ENCODE measurements at regions not wholly inside any gene's neighbourhood (a gene's known extent, or its start where the extent isn't known, plus 50 kb on each side); places are given as distances from the start of the nearest gene placed in this dataset.

- no peak overlapping the region for H3K4me3 ChIP-seq (ENCODE audit: low read depth, poor library complexity, severe bottlenecking)
- peak in 1 of 2 donors; percentile 15 for DNase-seq (ENCODE audit: low spot score in 2 of 2)
- TF ChIP-seq POLR2A (IDR thresholded peaks at IDR 0.05): no peak
- TF ChIP-seq CTCF (IDR thresholded peaks at IDR 0.05): no peak
- intact Hi-C loops (cut with DNase I; ENCODE audit: low total_unique reads): no loop called here
- 69% methylated on average over 8 of the region's 8 CpGs for WGBS, 2 donors
Measured at GRCh38 chr1:234836776-234837357, 226.9 kb upstream of the IRF2BP2 start.

GRCh38 chr1:234836045-234836681 lies 226.2 kb upstream of the IRF2BP2 start:
- WGBS, 2 donors: 64 to 80% methylated on average over 7 of the region's 7 CpGs
- intact Hi-C loops (cut with DNase I; ENCODE audit: low total_unique reads): no loop called here
- no peak for TF ChIP-seq POLR2A (IDR thresholded peaks at IDR 0.05)
- no peak for TF ChIP-seq CTCF (IDR thresholded peaks at IDR 0.05)
- no peak overlapping the region for H3K4me3 ChIP-seq (ENCODE audit: low read depth, poor library complexity, severe bottlenecking)
- peak in 1 of 2 donors; percentile 65 for DNase-seq (ENCODE audit: low spot score in 2 of 2)

DNA sequence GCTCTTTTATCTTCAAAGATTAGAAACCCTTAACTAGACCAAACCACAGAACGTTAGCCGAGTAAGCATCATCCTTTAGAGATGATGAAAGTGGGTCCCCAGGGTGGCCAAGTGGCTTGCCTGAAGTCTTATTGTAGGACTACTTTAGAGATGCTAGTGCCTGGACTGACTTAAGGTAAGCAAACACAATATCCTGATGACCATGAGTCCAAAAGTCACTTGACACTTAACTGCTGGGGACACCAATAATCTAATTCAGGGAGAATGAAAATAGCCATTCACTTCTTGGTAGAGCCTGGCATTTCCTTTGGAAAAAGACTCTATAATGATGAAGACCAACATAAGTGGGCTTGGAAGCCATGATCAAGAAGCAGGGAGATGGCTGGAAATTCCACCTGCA lies 225.3 kb upstream of the IRF2BP2 start:
- WGBS, 2 donors: 50 to 91% methylated on average over 2 of the region's 2 CpGs
- TF ChIP-seq POLR2A (IDR thresholded peaks at IDR 0.05) (no peak), CTCF (IDR thresholded peaks at IDR 0.05) (no peak)
- DNase-seq (ENCODE audit: low spot score in 2 of 2): peak in 1 of 2 donors; percentile 14
- intact Hi-C loops (cut with DNase I; ENCODE audit: low total_unique reads): no loop called here
- H3K4me3 ChIP-seq (ENCODE audit: low read depth, poor library complexity, severe bottlenecking): no peak overlapping the region

DNA sequence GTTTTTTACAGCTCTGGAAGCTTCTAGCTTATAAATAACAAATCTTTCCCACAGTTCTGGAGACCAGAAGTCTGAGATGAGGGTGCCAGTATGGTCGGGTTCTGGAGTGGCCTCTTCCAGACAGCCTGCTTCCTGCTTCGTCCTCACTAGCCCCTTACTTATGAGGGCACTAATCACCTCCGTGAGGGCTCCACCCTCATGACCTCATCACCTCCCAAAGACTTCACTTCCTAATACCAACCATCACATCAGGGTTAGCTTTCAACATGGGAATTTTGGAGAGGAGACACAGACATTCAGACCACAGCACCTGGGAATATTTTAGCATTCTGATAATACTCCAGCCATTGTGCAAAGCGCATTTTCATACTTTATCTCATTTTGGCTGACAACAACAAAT lies 223.7 kb upstream of the IRF2BP2 start:
- TF ChIP-seq CTCF (IDR thresholded peaks at IDR 0.05) (no peak), POLR2A (IDR thresholded peaks at IDR 0.05) (no peak)
- no peak overlapping the region for H3K4me3 ChIP-seq (ENCODE audit: low read depth, poor library complexity, severe bottlenecking)
- no peak for DNase-seq (ENCODE audit: low spot score in 2 of 2)
- WGBS, 2 donors: 91 to 93% methylated on average over 4 of the region's 4 CpGs
- intact Hi-C loops (cut with DNase I; ENCODE audit: low total_unique reads): no loop called here

DNA sequence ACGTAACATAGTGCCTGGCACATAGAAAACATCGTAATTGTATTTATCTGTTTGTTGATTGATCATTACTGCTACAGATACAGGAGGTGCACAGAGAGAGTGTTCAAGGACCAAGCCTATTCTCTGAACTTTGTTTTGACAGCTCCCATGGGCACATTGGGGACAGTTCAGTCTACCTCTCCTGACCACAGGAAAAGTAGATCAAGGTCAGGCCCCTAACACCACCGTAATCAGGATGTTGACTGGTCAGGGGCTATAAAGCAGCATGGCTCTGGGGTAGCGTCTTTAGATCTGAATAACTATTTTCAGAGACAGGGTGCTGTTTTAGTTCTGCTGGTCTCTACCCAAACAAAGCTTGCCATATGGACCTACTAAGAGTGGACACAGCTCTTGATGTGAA lies 223.1 kb upstream of the IRF2BP2 start:
- DNase-seq (ENCODE audit: low spot score in 2 of 2): no peak
- 93 to 99% methylated on average over 4 of the region's 4 CpGs for WGBS, 2 donors
- H3K4me3 ChIP-seq (ENCODE audit: low read depth, poor library complexity, severe bottlenecking): no peak overlapping the region
- TF ChIP-seq POLR2A (IDR thresholded peaks at IDR 0.05) (no peak), CTCF (IDR thresholded peaks at IDR 0.05) (no peak)
- intact Hi-C loops (cut with DNase I; ENCODE audit: low total_unique reads): no loop called here

DNA sequence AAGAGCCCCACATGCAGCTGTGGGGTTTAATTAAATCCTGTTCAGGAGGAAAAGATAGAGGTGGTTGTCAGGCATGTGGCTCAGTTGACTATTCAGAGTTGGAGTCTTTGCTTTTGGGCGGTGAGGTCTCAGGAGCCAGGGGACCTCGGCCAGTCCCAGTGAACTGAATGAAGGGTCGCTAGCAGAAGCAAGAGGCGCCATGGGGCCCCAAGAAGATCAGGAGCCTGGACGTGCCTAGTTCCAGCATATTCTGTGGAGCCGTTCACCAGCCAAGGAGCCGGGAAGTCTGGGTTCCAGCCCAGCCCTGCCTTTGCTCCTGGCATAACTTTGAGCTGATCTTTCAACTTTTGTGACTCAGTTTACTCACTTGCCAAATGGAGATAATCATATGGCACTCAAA lies 217.7 kb upstream of the IRF2BP2 start:
- no peak overlapping the region for H3K4me3 ChIP-seq (ENCODE audit: low read depth, poor library complexity, severe bottlenecking)
- WGBS, 2 donors: 79 to 85% methylated on average over 7 of the region's 7 CpGs
- no peak for TF ChIP-seq POLR2A (IDR thresholded peaks at IDR 0.05)
- TF ChIP-seq CTCF (IDR thresholded peaks at IDR 0.05): no peak
- peak in 1 of 2 donors; percentile 76 for DNase-seq (ENCODE audit: low spot score in 2 of 2)
- intact Hi-C loops (cut with DNase I; ENCODE audit: low total_unique reads): no loop called here
